Cardiac muscle cell (in vitro differentiated cells and primary cell): ENCODE measurements at regions not wholly inside any gene's neighbourhood (a gene's known extent, or its start where the extent isn't known, plus 50 kb on each side); places are given as distances from the start of the nearest gene placed in this dataset.

Experiments used
- DNase-seq, 2 donors: peaks; one replicate each; pipeline versions ENCODE4 v3.0.0 to v3.0.0-alpha.2; 2010 to 2017; ENCODE audit warnings: low read depth in 1 of 2, low spot score in 1 of 2
- H3K27ac ChIP-seq: fragments of 200-600 bp; sonication (generic); 2 replicates; pipeline ENCODE4 v1.5.1; 2016
- H3K27me3 ChIP-seq: fragments of 200-600 bp; sonication (generic); 2 replicates; pipeline ENCODE4 v1.6.0; 2016; ENCODE audit warnings: control low read depth
- H3K36me3 ChIP-seq: fragments of 200-600 bp; sonication (generic); 2 replicates; pipeline ENCODE4 v1.5.1; 2016; ENCODE audit warnings: control low read depth
- H3K4me1 ChIP-seq: fragments of 200-600 bp; sonication (generic); 2 replicates; pipeline ENCODE4 v1.8.1; 2017; ENCODE audit warnings: low read depth, mild to moderate bottlenecking, mixed run types
- H3K4me3 ChIP-seq: fragments of 200-600 bp; sonication (generic); 2 replicates; pipeline ENCODE4 v1.5.1; 2016; ENCODE audit warnings: mild to moderate bottlenecking
- H3K9me3 ChIP-seq: fragments of 200-600 bp; sonication (generic); 2 replicates; pipeline ENCODE4 v1.5.1; 2017; ENCODE audit warnings: low read depth, mild to moderate bottlenecking, control low read depth
- TF ChIP-seq, protein P1 (sequence below): IDR thresholded peaks from 2 replicates; pipeline ENCODE4 v1.5.1; 2012; ENCODE audit warnings: low read depth, mild to moderate bottlenecking, low read length

DNA sequence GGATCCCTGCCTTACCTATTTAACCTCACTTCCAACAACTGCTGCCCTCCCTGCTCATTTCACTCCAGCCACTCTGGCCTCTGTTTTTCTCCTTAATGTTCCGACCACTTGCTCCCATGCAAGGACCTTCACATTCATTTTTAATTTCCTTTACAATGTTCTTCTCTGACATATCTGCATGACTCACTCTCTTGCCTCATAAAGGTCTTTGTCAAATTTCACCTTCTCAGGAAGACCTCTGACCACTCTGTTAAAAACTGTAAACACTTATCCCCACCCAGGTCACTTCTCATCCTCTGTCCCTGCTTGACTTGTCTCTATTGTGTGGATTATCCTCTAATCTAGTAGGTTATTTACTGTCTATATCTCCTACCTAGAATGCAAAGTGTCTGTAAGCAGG lies 751.2 kb downstream of the BRINP1 start:
- H3K27ac ChIP-seq: no peak overlapping the region
- H3K27me3 ChIP-seq: no peaks in the 10 kb centered on the region
- TF ChIP-seq, protein P1, sequence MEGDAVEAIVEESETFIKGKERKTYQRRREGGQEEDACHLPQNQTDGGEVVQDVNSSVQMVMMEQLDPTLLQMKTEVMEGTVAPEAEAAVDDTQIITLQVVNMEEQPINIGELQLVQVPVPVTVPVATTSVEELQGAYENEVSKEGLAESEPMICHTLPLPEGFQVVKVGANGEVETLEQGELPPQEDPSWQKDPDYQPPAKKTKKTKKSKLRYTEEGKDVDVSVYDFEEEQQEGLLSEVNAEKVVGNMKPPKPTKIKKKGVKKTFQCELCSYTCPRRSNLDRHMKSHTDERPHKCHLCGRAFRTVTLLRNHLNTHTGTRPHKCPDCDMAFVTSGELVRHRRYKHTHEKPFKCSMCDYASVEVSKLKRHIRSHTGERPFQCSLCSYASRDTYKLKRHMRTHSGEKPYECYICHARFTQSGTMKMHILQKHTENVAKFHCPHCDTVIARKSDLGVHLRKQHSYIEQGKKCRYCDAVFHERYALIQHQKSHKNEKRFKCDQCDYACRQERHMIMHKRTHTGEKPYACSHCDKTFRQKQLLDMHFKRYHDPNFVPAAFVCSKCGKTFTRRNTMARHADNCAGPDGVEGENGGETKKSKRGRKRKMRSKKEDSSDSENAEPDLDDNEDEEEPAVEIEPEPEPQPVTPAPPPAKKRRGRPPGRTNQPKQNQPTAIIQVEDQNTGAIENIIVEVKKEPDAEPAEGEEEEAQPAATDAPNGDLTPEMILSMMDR: no peak
- no peaks in the 10 kb centered on the region for H3K9me3 ChIP-seq
- no peaks in the 10 kb centered on the region for H3K36me3 ChIP-seq
- DNase-seq: no peak
- no peaks in the 10 kb centered on the region for H3K4me1 ChIP-seq
- H3K4me3 ChIP-seq: no peak overlapping the region

DNA sequence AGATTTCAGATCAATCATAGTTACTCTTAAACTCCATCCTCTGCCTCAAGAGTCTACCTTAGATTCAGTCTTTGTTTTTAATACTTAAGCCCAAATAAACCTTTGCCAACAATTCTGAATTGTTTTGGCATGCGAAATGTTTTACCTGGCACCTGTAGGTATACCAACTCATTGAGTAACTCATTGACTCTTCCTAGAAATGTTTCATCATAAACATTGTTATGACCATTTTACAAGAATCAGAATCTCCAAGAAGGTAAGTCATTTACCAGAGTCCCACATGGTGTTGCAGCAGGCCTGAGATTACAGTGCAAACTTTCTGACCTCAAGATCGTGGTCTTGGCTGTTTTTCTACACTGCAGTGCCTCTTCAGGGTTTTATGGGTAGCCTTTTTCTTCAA lies 750.4 kb downstream of the BRINP1 start:
- TF ChIP-seq, protein P1: no peak
- H3K27ac ChIP-seq: no peak overlapping the region
- DNase-seq: no peak
- H3K36me3 ChIP-seq: no peaks in the 10 kb centered on the region
- H3K9me3 ChIP-seq: no peaks in the 10 kb centered on the region
- no peak overlapping the region for H3K4me3 ChIP-seq
- no peaks in the 10 kb centered on the region for H3K4me1 ChIP-seq
- no peaks in the 10 kb centered on the region for H3K27me3 ChIP-seq

DNA sequence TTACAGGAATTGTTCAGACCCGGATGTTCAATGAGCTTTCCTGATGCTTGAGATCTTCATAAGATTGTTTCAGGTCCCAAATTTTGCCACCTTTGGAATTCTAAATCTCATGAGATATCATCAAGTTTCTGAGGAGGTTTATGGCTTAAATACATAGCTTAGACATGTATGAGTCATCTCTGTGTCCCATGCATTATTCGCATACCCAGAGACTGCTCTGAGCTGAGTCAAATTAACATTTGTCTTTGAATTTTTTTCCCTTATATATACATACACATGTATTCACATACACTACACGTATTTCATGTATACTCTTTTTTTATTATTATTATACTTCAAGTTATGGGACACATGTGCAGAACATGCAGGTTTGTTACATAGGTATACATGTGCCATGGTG lies 744.6 kb downstream of the BRINP1 start:
- DNase-seq: no peak
- H3K9me3 ChIP-seq: no peaks in the 10 kb centered on the region
- TF ChIP-seq, protein P1: no peak
- no peak overlapping the region for H3K4me3 ChIP-seq
- no peaks in the 10 kb centered on the region for H3K27me3 ChIP-seq
- H3K36me3 ChIP-seq: no peaks in the 10 kb centered on the region
- no peak overlapping the region for H3K27ac ChIP-seq
- H3K4me1 ChIP-seq: no peaks in the 10 kb centered on the region

DNA sequence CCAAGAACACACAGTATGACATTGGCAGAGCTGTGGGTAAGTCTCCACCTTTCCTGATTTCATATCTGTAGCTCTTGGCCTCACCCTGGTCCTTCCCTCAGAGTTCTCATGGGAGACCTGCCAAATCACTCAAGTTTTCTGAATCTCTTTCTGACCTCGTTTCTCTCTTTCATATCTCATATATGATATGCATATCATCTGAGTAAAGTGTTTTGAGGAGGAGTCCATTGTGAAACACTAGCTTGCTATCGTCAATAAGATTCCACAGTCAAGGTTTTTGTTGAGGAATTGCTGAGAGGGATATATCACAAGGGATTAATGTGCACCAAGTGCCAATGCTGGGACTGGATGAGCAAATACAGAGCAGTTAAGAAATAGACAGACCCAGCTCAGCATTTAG lies 739.2 kb downstream of the BRINP1 start:
- no peaks in the 10 kb centered on the region for H3K27me3 ChIP-seq
- no peaks in the 10 kb centered on the region for H3K36me3 ChIP-seq
- TF ChIP-seq, protein P1: no peak
- no peak for DNase-seq
- H3K9me3 ChIP-seq: no peaks in the 10 kb centered on the region
- no peaks in the 10 kb centered on the region for H3K4me1 ChIP-seq
- H3K27ac ChIP-seq: no peak overlapping the region
- H3K4me3 ChIP-seq: no peak overlapping the region

DNA sequence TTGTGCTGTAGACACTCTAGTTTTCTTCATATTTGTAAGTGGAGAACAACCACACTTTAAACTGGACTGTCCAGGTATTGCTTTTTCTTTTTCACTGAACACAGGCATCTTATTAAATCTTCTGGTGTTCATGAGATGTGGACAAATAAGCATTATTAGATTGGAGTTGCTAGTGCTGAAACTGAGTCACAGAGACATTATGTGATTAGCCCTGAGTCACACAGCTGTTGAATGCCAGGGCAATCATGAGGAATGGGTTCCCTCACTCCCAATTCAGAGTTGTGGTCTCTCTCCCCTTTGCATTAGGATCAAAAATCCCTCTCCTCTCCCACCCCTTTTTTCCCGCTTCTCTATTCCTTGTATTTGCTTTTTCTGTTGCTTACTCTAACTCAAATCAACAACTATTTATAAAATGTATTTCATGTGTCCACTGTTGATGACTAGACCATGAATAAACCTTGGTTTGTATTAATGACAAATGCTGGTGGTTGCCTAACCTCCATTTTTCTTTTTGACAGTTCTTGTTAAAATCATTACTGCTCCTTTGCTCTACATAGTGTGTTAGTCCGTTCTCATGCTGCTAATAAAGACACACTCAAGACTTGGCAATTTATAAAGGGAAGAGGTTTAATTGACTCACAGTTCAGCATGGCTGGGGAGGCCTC lies 738.2 kb downstream of the BRINP1 start:
- Histone ChIP-seq H3K27me3 (no peaks in the 10 kb centered on the region), H3K4me3 (no peak overlapping the region), H3K27ac (no peak overlapping the region), H3K36me3 (no peaks in the 10 kb centered on the region), H3K4me1 (no peaks in the 10 kb centered on the region), H3K9me3 (no peaks in the 10 kb centered on the region)
- DNase-seq: no peak
- TF ChIP-seq, protein P1: no peak
